ENCODE measurements at regions not wholly inside any gene's neighbourhood (a gene's known extent, or its start where the extent isn't known, plus 50 kb on each side); places are given as distances from the start of the nearest gene placed in this dataset.

- no peak for TF ChIP-seq CTCF (IDR thresholded peaks at IDR 0.05; ENCODE audit: insufficient read depth, low read depth, low read length)
- no peak for TF ChIP-seq EZH2 (IDR thresholded peaks at IDR 0.05; ENCODE audit: insufficient read depth, low read length)
Measured at GRCh38 chr18:61731178-61731577, 161.6 kb downstream of the RNF152 start.
